ENCODE measurements at regions not wholly inside any gene's neighbourhood (a gene's known extent, or its start where the extent isn't known, plus 50 kb on each side); places are given as distances from the start of the nearest gene placed in this dataset.

DNA sequence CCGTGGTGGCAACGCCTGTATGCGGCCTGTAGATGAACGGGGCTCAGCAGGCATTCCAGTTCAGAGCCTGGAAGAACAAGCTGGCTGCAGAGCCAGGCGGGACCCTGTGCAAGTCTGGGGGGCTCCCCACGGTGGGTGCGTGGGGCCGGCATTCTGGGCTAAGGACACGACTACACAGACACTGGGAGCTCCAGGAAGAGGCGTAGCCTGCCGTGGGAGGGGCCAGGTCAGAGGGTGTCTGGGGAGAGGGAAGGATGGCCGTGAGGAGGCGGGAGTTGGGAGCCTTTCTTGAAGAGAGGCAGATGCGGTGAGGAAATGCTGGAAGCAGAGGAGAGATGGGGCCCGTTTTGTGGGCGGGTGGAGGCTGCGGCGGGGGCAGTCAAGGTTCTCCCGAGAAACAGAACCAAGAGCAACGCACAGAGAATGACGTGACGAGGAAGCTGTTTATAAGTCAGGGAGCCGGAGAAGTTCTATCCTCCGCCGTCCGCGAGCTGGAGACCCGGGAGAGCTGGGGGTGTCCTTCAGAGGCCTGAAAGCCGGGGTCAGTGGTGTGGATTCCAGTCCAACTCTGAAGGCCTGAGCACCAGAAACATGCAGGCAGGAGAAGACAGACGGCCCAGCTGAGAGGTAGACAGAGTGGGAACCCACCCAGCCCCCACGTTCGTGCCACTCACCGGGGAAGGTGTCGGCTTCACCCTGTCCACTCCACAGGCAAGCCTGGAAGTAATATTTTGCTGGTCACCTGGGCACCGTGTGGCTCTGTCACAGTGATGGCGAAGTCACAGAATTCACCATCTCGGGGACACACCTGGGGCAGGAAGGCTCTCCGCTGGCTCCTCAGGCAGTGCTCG lies 529.6 kb downstream of the BRD1 start:
- Histone ChIP-seq H3K4me3 (no peak overlapping the region), H3K9me3 (ENCODE audit: low read depth, low read length) (0 out of 2 replicates have a peak, but pooled peaks cover 3% of the 10 kb centered on the region), H3K27ac (no peak overlapping the region), H3K36me3 (ENCODE audit: insufficient read depth, low read length) (no peaks in the 10 kb centered on the region), H3K9ac (ENCODE audit: insufficient read length) (no peak overlapping the region)
- no peak for DNase-seq (ENCODE audit: low read depth, low spot score)
- TF ChIP-seq FOXP2 (optimal IDR thresholded peaks at IDR 0.05; ENCODE audit: control extremely low read depth, extremely low read length, insufficient read depth) (no peak), EZH2 (IDR thresholded peaks at IDR 0.05) (no peak), POLR2AphosphoS5 (IDR thresholded peaks at IDR 0.05; ENCODE audit: borderline replicate concordance, low read depth, low read length) (no peak)

DNA sequence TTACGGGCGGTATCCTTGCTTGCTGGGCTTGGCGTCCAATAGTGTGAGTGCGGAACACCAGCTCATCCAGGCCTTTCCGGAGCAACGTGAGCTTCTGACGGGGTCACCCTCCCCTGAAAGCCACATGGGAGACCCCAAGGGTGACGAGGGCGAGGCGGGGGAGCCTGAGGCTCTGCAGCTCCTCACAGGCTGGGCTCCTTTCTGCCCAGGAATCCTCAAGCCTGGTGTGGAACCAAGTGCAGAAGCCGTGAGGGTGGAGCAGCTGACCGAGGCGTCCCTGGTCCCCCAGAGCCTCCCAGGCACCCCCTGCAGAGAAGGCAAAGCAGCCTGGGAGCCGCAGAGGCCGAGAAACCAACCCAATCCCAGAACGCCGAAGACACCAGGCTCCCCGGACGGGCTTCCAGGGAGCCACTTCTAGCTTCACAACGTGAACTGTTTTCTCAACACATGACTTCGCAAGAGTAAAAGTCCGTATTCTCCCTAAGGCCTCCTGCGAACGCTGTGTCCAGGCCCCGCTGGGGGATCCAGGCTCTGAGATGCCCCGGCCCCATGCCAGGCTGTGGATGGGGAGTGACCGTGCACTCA lies 530.3 kb downstream of the BRD1 start:
- Histone ChIP-seq H3K9me3 (ENCODE audit: low read depth, low read length) (0 out of 2 replicates have a peak, but pooled peaks cover 3% of the 10 kb centered on the region), H3K4me3 (no peak overlapping the region), H3K27ac (no peak overlapping the region), H3K9ac (ENCODE audit: insufficient read length) (no peak overlapping the region), H3K36me3 (ENCODE audit: insufficient read depth, low read length) (no peaks in the 10 kb centered on the region)
- TF ChIP-seq EZH2 (IDR thresholded peaks at IDR 0.05) (no peak), POLR2AphosphoS5 (IDR thresholded peaks at IDR 0.05; ENCODE audit: borderline replicate concordance, low read depth, low read length) (no peak), FOXP2 (optimal IDR thresholded peaks at IDR 0.05; ENCODE audit: control extremely low read depth, extremely low read length, insufficient read depth) (no peak)
- DNase-seq (ENCODE audit: low read depth, low spot score): no peak

DNA sequence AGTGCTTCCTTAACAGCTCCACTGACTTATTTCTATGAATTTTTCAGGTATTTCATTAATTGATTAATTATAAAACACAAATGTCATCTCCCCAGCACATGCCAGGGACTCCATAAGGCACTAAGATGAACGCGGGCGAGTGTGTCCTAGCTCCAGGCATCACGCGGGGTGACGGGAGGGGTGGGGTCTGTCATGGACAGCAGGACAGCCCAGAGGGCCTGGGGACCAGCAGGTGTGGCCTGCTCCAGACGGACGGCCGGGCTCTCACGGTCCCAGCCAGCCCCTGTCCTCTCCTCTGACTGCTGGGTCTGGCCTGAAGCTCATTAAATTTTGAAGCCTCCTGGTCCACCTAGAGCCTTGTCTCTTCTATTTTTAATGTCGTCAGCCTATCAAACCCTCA lies 531.1 kb downstream of the BRD1 start:
- H3K4me3 ChIP-seq: no peak overlapping the region
- 0 out of 2 replicates have a peak, but pooled peaks cover 3% of the 10 kb centered on the region for H3K9me3 ChIP-seq (ENCODE audit: low read depth, low read length)
- no peak for DNase-seq (ENCODE audit: low read depth, low spot score)
- TF ChIP-seq EZH2 (IDR thresholded peaks at IDR 0.05) (no peak), POLR2AphosphoS5 (IDR thresholded peaks at IDR 0.05; ENCODE audit: borderline replicate concordance, low read depth, low read length) (no peak), FOXP2 (optimal IDR thresholded peaks at IDR 0.05; ENCODE audit: control extremely low read depth, extremely low read length, insufficient read depth) (no peak)
- no peak overlapping the region for H3K9ac ChIP-seq (ENCODE audit: insufficient read length)
- no peak overlapping the region for H3K27ac ChIP-seq
- no peaks in the 10 kb centered on the region for H3K36me3 ChIP-seq (ENCODE audit: insufficient read depth, low read length)

DNA sequence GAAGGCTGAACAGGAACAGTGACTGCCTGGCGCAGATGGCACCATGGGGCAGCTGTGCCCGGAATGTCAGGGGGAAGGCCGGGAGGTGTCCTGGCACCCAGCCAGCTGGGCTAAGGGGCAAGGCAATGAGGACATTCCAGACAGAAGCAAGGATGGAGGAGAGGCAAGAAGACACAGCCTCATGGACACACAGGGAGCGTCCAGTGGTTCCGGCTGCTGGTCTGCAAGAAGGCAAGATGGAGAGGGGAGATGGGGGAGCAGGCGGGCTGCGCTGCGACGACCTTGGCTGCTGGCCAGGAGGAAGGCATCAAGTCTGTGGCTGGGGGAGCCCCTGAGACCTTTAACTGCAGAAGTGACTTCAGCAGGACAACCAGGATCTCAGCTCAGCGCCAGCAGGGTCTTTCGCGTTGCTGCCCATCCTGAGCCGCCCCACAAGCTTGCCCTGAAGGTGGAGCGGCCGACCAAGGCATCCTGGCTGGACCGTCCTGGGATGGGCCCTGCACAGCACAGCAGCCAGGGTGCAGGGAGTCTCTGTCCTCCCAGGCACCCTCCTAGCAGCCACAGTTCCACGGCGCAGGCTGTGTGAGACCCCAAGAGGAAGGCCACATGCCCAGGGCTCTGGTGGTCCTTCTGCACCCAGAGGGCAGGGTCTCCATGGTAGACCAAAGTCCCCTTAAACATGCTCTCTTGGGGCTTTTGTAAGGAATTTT lies 531.7 kb downstream of the BRD1 start:
- 0 out of 2 replicates have a peak, but pooled peaks cover 3% of the 10 kb centered on the region for H3K9me3 ChIP-seq (ENCODE audit: low read depth, low read length)
- no peak overlapping the region for H3K4me3 ChIP-seq
- no peak for DNase-seq (ENCODE audit: low read depth, low spot score)
- no peak for TF ChIP-seq POLR2AphosphoS5 (IDR thresholded peaks at IDR 0.05; ENCODE audit: borderline replicate concordance, low read depth, low read length)
- TF ChIP-seq FOXP2 (optimal IDR thresholded peaks at IDR 0.05; ENCODE audit: control extremely low read depth, extremely low read length, insufficient read depth): no peak
- TF ChIP-seq EZH2 (IDR thresholded peaks at IDR 0.05): no peak
- H3K27ac ChIP-seq: no peak overlapping the region
- no peak overlapping the region for H3K9ac ChIP-seq (ENCODE audit: insufficient read length)
- H3K36me3 ChIP-seq (ENCODE audit: insufficient read depth, low read length): no peaks in the 10 kb centered on the region

DNA sequence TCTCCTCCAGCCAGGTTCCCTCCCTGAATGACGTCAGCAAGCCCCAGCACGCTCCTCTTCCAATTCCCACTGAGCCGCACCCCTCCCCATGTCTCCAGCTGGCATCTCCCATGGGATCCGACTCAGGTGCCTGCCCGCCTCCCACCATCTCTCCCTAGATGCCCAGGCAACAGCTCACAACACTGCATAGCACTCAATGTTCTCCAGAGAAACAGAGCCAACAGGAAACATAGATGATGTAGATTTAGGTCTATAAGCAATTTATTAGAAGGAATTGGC lies 532.3 kb downstream of the BRD1 start:
- no peak overlapping the region for H3K4me3 ChIP-seq
- no peak overlapping the region for H3K9ac ChIP-seq (ENCODE audit: insufficient read length)
- TF ChIP-seq POLR2AphosphoS5 (IDR thresholded peaks at IDR 0.05; ENCODE audit: borderline replicate concordance, low read depth, low read length) (no peak), FOXP2 (optimal IDR thresholded peaks at IDR 0.05; ENCODE audit: control extremely low read depth, extremely low read length, insufficient read depth) (no peak), EZH2 (IDR thresholded peaks at IDR 0.05) (no peak)
- no peaks in the 10 kb centered on the region for H3K36me3 ChIP-seq (ENCODE audit: insufficient read depth, low read length)
- no peak for DNase-seq (ENCODE audit: low read depth, low spot score)
- 0 out of 2 replicates have a peak, but pooled peaks cover 3% of the 10 kb centered on the region for H3K9me3 ChIP-seq (ENCODE audit: low read depth, low read length)
- no peak overlapping the region for H3K27ac ChIP-seq

DNA sequence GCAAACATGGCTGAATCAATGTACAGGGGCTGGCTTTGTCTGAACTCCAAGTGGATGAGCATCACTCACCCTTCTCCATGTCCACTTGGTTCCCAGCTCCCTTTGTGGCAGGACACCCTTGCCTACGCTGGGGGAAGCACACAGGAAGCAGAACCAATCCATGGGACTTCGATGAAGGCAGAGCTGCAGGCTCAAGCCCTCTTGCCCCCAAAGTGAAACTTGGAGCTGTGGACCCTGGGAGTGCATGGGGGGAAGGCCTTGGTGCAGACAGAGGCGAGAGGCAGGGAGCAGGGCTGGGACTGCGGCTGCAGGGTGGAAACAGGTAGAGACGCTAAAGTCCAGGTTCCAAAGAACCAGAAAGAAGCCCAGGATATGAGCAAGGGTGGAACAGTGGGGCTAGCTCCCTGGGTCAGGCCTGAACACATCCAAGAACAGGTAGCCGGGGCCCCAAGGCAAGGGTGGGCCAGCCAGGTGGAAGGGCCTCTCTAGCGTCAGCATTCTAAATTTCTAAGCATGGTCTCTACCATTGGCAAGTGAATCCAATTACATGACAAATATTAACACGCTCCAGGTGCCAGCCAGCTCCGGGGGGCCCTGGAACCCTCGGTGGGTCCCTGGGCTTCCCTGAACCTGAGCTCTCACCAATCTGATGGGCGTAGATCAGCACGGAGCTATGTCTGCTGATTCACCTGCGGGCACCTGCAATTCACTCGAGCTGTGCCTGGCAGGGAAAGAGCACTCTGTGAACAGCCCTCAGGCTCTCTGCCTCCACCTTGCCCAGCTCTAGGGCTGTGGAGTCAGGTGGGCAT lies 532.8 kb downstream of the BRD1 start:
- no peak overlapping the region for H3K9ac ChIP-seq (ENCODE audit: insufficient read length)
- no peak overlapping the region for H3K27ac ChIP-seq
- TF ChIP-seq EZH2 (IDR thresholded peaks at IDR 0.05) (no peak), FOXP2 (optimal IDR thresholded peaks at IDR 0.05; ENCODE audit: control extremely low read depth, extremely low read length, insufficient read depth) (no peak), POLR2AphosphoS5 (IDR thresholded peaks at IDR 0.05; ENCODE audit: borderline replicate concordance, low read depth, low read length) (no peak)
- no peak overlapping the region for H3K4me3 ChIP-seq
- H3K36me3 ChIP-seq (ENCODE audit: insufficient read depth, low read length): no peaks in the 10 kb centered on the region
- H3K9me3 ChIP-seq (ENCODE audit: low read depth, low read length): 0 out of 2 replicates have a peak, but pooled peaks cover 3% of the 10 kb centered on the region
- DNase-seq (ENCODE audit: low read depth, low spot score): no peak

DNA sequence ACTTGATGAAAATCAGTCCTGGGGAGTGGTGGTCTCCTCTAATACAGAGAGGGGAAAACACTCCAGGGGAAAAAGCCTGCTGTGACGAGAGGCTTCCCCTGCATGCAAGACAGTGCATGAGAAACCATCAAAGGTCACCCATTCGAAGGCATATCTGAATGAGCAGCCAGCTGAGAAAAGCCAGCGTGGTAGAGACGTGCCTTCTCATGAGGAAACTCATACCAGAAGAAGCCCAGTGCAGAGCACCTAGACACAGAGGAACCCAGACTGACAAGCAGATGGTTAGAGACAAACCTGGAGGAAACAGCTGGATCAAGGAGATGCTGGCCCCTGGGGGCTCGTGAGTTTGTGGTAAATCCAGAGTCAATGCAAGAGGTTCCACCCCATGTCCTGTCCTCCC lies 534.8 kb downstream of the BRD1 start:
- TF ChIP-seq FOXP2 (optimal IDR thresholded peaks at IDR 0.05; ENCODE audit: control extremely low read depth, extremely low read length, insufficient read depth): no peak
- no peak for TF ChIP-seq EZH2 (IDR thresholded peaks at IDR 0.05)
- no peak for TF ChIP-seq POLR2AphosphoS5 (IDR thresholded peaks at IDR 0.05; ENCODE audit: borderline replicate concordance, low read depth, low read length)
- 0 out of 2 replicates have a peak, but pooled peaks cover 3% of the 10 kb centered on the region for H3K9me3 ChIP-seq (ENCODE audit: low read depth, low read length)
- H3K36me3 ChIP-seq (ENCODE audit: insufficient read depth, low read length): no peaks in the 10 kb centered on the region

More for the DNA sequence above, 534.8 kb downstream of the BRD1 start:
- Histone ChIP-seq H3K4me3 (no peak overlapping the region), H3K9ac (ENCODE audit: insufficient read length) (no peak overlapping the region), H3K27ac (no peak overlapping the region)
- DNase-seq (ENCODE audit: low read depth, low spot score): no peak
